GM12872 (cell line): ENCODE measurements at regions not wholly inside any gene's neighbourhood (a gene's known extent, or its start where the extent isn't known, plus 50 kb on each side); places are given as distances from the start of the nearest gene placed in this dataset.

Experiments used
- CTCF ChIP-seq: IDR thresholded peaks from 3 replicates; pipeline ENCODE4 v1.5.1; 2011; ENCODE audit warnings: low read depth, mild to moderate bottlenecking, low read length, moderate library complexity; ENCODE audit not compliant: insufficient read depth

- no peak for TF ChIP-seq CTCF
Observed at GRCh38 chr12:62032870-62033269, 227.3 kb upstream of the USP15 start.

- TF ChIP-seq CTCF, result no peak
Observed at GRCh38 chr12:62044450-62045135, 215.6 kb upstream of the USP15 start.

- TF ChIP-seq CTCF, result no peak
Observed at GRCh38 chr12:62045211-62045610, 215.0 kb upstream of the USP15 start.

GRCh38 chr12:62050785-62051184 lies 209.4 kb upstream of the USP15 start:
- TF ChIP-seq CTCF, result no peak

GRCh38 chr12:62069976-62070375 lies 190.2 kb upstream of the USP15 start:
- TF ChIP-seq CTCF, result no peak

- no peak for TF ChIP-seq CTCF
Observed at GRCh38 chr12:62075870-62076269, 184.3 kb upstream of the USP15 start.

GRCh38 chr12:62078020-62078419 lies 182.2 kb upstream of the USP15 start:
- TF ChIP-seq CTCF, result no peak
